Vagina (tissue), 2 donors: ENCODE measurements at regions not wholly inside any gene's neighbourhood (a gene's known extent, or its start where the extent isn't known, plus 50 kb on each side); places are given as distances from the start of the nearest gene placed in this dataset.

Experiments
- DNase-seq, 2 donors: peaks; one replicate each; pipeline ENCODE4 v3.0.0-alpha.2; 2017; ENCODE audit errors: extremely low spot score in 2 of 2
- H3K27ac ChIP-seq: fragments of 200-600 bp; sonication (generic); one replicate; pipeline ENCODE4 v1.5.1; 2019
- H3K27me3 ChIP-seq: fragments of 200-600 bp; sonication (generic); one replicate; pipeline ENCODE4 v1.5.1; 2019
- H3K36me3 ChIP-seq, 2 donors: fragments of 200-600 bp; sonication (generic); one replicate each; pipeline ENCODE4 v1.5.1; 2017 to 2019
- H3K4me1 ChIP-seq: fragments of 200-600 bp; sonication (generic); one replicate; pipeline ENCODE4 v1.5.1; 2019
- H3K4me3 ChIP-seq, 2 donors: fragments of 200-600 bp; sonication (generic); 1 replicate in 1 of 2; 2 replicates in 1 of 2; pipeline ENCODE4 v1.5.1; 2016 to 2019
- H3K9me3 ChIP-seq: fragments of 200-600 bp; sonication (generic); one replicate; pipeline ENCODE4 v1.5.1; 2019
- POLR2A ChIP-seq, 2 donors: fragments of 450-650 bp; IDR thresholded peaks; one replicate each; pipeline ENCODE4 v1.6.1; 2017; ENCODE audit warnings: antibody characterized with exemption in 2 of 2, mild to moderate bottlenecking in 2 of 2, moderate library complexity in 2 of 2
- POLR2AphosphoS5 ChIP-seq, 2 donors: sonication (generic); formaldehyde crosslinking; IDR thresholded peaks; one replicate each; pipeline ENCODE4 v1.9.0; 2017; ENCODE audit warnings: antibody characterized with exemption in 2 of 2, mild to moderate bottlenecking in 2 of 2, low read depth in 1 of 2; ENCODE audit not compliant: insufficient read depth in 1 of 2
- intact Hi-C: fragments of 100-400 bp; cut with DNase I; formaldehyde crosslinking; loops from one replicate; pipeline ENCODE4 v1.15.1; 2023
- TF ChIP-seq, protein P1 (sequence below), 3 experiments: fragments of 450-650 bp in 2 of 3; fragments of 200-600 bp in 1 of 3; sonication (generic) in 1 of 3; IDR thresholded peaks; one replicate each; pipeline ENCODE4 v1.5.1; 2017 to 2019; ENCODE audit warnings: antibody characterized with exemption in 3 of 3, mild to moderate bottlenecking in 2 of 3, moderate library complexity in 2 of 3

GRCh38 chr3:152076148-152076547, 192.6 kb upstream of the MBNL1 start:
- no peaks in the 10 kb centered on the region for H3K36me3 ChIP-seq
- H3K4me1 ChIP-seq = no peaks in the 10 kb centered on the region
- TF ChIP-seq, protein P1, sequence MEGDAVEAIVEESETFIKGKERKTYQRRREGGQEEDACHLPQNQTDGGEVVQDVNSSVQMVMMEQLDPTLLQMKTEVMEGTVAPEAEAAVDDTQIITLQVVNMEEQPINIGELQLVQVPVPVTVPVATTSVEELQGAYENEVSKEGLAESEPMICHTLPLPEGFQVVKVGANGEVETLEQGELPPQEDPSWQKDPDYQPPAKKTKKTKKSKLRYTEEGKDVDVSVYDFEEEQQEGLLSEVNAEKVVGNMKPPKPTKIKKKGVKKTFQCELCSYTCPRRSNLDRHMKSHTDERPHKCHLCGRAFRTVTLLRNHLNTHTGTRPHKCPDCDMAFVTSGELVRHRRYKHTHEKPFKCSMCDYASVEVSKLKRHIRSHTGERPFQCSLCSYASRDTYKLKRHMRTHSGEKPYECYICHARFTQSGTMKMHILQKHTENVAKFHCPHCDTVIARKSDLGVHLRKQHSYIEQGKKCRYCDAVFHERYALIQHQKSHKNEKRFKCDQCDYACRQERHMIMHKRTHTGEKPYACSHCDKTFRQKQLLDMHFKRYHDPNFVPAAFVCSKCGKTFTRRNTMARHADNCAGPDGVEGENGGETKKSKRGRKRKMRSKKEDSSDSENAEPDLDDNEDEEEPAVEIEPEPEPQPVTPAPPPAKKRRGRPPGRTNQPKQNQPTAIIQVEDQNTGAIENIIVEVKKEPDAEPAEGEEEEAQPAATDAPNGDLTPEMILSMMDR (IDR thresholded peaks at IDR 0.05) = no peak
- no peak for TF ChIP-seq POLR2AphosphoS5 (IDR thresholded peaks at IDR 0.05; ENCODE audit: insufficient read depth in 1 of 2, low read depth in 1 of 2)
- TF ChIP-seq POLR2A (IDR thresholded peaks at IDR 0.05) = no peak
- intact Hi-C loops = no loop called here
- H3K9me3 ChIP-seq = no peaks in the 10 kb centered on the region
- no peaks in the 10 kb centered on the region for H3K27me3 ChIP-seq
- no peak for DNase-seq
- H3K27ac ChIP-seq = no peak overlapping the region
- H3K4me3 ChIP-seq = no peak overlapping the region

GRCh38 chr3:152079980-152080379, 188.7 kb upstream of the MBNL1 start:
- no peaks in the 10 kb centered on the region for H3K4me1 ChIP-seq
- intact Hi-C loops = no loop called here
- H3K27ac ChIP-seq = no peak overlapping the region
- no peak for DNase-seq
- H3K27me3 ChIP-seq = no peaks in the 10 kb centered on the region
- no peaks in the 10 kb centered on the region for H3K36me3 ChIP-seq
- TF ChIP-seq, protein P1 (IDR thresholded peaks at IDR 0.05) = no peak
- TF ChIP-seq POLR2AphosphoS5 (IDR thresholded peaks at IDR 0.05; ENCODE audit: insufficient read depth in 1 of 2, low read depth in 1 of 2) (no peak), POLR2A (IDR thresholded peaks at IDR 0.05) (no peak)
- H3K9me3 ChIP-seq = no peaks in the 10 kb centered on the region
- no peak overlapping the region for H3K4me3 ChIP-seq

DNA sequence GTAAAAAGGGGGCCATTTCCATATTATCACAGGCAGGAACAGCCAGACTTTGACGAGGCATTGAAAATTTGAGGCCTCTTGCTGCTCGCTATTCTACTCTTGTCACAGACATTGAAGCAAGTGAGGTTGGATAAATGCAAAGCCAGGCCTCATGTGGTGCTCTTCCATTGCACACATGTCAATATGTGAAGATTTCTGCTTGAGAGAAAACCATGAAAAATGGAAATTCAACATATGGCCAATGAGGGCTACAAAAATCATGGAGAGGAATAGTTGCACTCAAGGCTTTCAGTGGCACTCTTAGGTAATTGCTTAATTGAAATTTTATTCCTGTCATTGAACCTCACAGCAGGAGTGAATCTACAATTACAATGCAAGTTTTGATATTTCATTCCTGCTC, 185.6 kb upstream of the MBNL1 start:
- no peaks in the 10 kb centered on the region for H3K36me3 ChIP-seq
- no peak overlapping the region for H3K27ac ChIP-seq
- no peak for TF ChIP-seq POLR2A (IDR thresholded peaks at IDR 0.05)
- TF ChIP-seq POLR2AphosphoS5 (IDR thresholded peaks at IDR 0.05; ENCODE audit: insufficient read depth in 1 of 2, low read depth in 1 of 2) = no peak
- TF ChIP-seq, protein P1 (IDR thresholded peaks at IDR 0.05) = no peak
- no peaks in the 10 kb centered on the region for H3K9me3 ChIP-seq
- no peaks in the 10 kb centered on the region for H3K27me3 ChIP-seq
- no peak for DNase-seq
- no peak overlapping the region for H3K4me3 ChIP-seq
- no peaks in the 10 kb centered on the region for H3K4me1 ChIP-seq
- intact Hi-C loops = no loop called here

DNA sequence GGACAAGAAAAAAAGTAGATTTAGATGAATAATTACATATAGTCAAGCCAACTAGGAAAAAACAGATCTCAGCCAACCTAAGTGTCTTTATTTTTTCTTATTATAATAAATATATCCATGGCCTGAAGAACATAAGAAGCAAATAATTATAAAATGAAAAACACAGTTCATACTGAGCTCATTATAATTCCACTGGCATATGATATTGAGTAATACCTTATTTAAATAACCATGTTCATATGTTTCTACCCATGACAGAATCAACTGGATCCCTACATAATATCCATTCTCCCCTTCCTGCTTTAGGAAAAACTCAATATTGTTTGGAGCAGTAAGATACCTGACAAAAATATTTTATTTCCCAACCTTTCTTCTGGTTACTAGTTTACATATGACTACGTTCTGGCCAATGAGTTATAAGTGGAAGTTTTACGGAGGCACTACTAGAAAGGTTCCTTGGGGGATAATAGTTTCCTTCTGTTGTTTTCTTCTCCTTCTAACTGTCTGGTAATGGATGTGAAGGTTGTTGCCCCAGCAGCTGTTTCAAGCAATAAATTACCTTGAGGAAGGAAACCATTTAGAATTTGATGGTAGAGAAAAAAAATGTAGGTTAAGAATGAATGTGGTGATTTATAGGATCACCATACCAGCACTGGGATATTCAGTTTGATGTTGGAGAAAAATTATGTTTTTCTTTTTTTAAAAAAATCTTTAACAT, 184.1 kb upstream of the MBNL1 start:
- no peak for TF ChIP-seq POLR2A (IDR thresholded peaks at IDR 0.05)
- TF ChIP-seq POLR2AphosphoS5 (IDR thresholded peaks at IDR 0.05; ENCODE audit: insufficient read depth in 1 of 2, low read depth in 1 of 2) = no peak
- TF ChIP-seq, protein P1 (IDR thresholded peaks at IDR 0.05) = no peak
- Histone ChIP-seq H3K9me3 (no peaks in the 10 kb centered on the region), H3K27me3 (no peaks in the 10 kb centered on the region), H3K4me1 (no peaks in the 10 kb centered on the region), H3K4me3 (no peak overlapping the region), H3K27ac (no peak overlapping the region), H3K36me3 (no peaks in the 10 kb centered on the region)
- intact Hi-C loops = no loop called here
- no peak for DNase-seq

DNA sequence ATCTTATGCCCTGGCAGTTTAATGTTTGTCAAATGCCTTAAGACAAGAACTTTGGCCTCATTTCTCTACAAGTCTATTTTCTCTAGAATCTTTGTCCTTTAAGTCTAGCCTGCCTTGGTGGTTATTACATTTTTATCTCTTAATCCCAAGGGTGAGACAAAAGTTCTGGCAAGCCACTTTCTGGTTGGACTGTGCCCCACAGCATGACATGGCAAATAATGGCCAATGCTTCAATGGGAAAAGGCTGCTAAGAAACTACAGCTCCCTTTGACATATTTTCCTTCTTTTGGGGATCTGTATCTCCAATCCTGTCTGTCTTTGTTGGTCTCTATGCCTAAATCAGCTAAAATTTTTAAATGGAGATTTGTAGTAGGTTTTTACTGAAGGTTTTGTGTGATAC, 181.6 kb upstream of the MBNL1 start:
- TF ChIP-seq, protein P1 (IDR thresholded peaks at IDR 0.05) = no peak
- TF ChIP-seq POLR2A (IDR thresholded peaks at IDR 0.05) (no peak), POLR2AphosphoS5 (IDR thresholded peaks at IDR 0.05; ENCODE audit: insufficient read depth in 1 of 2, low read depth in 1 of 2) (no peak)
- Histone ChIP-seq H3K36me3 (no peaks in the 10 kb centered on the region), H3K4me1 (no peaks in the 10 kb centered on the region), H3K9me3 (no peaks in the 10 kb centered on the region), H3K27ac (peak overlapping the region; percentile 8), H3K27me3 (no peaks in the 10 kb centered on the region), H3K4me3 (no peak overlapping the region)
- no peak for DNase-seq
- intact Hi-C loops = no loop called here
